ENCODE measurements at regions not wholly inside any gene's neighbourhood (a gene's known extent, or its start where the extent isn't known, plus 50 kb on each side); places are given as distances from the start of the nearest gene placed in this dataset.

DNA sequence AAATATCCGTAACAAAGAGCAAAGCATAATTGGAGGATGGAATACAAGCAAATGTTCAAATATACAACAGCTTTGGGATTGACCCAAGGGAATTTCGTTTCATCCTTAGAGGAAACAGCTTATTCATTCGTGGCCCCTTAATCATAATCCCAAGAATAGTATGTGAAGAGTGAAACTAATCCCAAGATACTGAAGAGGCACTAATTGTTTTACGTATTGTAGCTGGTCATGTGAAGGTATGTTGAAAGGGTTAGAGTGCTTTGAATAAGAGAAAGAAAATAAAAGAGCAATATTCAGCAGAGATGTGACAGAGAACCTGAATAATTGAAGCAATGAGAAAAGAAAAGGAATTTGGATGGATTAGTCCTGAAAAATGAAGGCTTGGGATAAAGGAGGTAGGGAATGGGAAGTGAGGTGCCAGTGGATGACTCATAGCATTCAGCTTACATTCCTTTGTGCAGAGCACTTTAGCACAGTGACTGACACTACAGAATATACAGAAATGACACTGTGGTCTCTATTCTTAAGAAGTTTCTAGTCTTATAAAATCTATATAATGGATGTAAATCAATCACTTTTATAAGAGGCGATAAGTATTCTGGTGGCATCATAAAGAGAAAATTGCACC, 221.9 kb downstream of the TLR4 start:
- no peak for DNase-seq (ENCODE audit: extremely low spot score)

DNA sequence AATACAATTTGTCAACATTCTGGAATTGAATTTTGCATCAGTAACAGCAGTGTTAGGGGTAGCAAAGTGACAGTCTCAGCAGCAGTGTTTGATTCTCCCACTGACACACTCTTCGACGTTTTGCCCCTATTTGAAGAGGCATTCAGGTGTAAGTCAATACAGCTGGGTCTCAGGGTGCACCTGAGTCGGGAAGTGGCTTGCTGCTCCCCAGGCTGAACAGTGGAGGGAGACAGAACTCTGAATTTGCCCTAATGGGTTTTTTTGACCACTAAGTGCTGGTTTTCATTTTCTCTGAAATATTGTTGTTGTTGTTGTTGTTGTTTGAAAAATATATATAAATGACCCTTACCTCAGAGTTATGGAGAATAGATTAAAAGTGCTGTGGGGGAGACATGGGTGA, 223.2 kb downstream of the TLR4 start:
- H3K9me3 ChIP-seq: no peaks in the 10 kb centered on the region
- H3K4me1 ChIP-seq: no peaks in the 10 kb centered on the region
- no peaks in the 10 kb centered on the region for H3K27me3 ChIP-seq
- WGBS: 54% methylated on average over 3 of the region's 3 CpGs
- DNase-seq (ENCODE audit: extremely low spot score): no peak
- no peaks in the 10 kb centered on the region for H3K36me3 ChIP-seq
- H3K4me3 ChIP-seq: no peak overlapping the region
- H3K27ac ChIP-seq (replicated peaks in 1 of 4): no peak overlapping the region
- TF ChIP-seq POLR2AphosphoS5 (IDR thresholded peaks at IDR 0.05) (no peak), POLR2A (IDR thresholded peaks at IDR 0.05; ENCODE audit: low read depth) (no peak), EP300 (IDR thresholded peaks at IDR 0.05) (no peak)
- TF ChIP-seq, protein P1, sequence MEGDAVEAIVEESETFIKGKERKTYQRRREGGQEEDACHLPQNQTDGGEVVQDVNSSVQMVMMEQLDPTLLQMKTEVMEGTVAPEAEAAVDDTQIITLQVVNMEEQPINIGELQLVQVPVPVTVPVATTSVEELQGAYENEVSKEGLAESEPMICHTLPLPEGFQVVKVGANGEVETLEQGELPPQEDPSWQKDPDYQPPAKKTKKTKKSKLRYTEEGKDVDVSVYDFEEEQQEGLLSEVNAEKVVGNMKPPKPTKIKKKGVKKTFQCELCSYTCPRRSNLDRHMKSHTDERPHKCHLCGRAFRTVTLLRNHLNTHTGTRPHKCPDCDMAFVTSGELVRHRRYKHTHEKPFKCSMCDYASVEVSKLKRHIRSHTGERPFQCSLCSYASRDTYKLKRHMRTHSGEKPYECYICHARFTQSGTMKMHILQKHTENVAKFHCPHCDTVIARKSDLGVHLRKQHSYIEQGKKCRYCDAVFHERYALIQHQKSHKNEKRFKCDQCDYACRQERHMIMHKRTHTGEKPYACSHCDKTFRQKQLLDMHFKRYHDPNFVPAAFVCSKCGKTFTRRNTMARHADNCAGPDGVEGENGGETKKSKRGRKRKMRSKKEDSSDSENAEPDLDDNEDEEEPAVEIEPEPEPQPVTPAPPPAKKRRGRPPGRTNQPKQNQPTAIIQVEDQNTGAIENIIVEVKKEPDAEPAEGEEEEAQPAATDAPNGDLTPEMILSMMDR (IDR thresholded peaks at IDR 0.05): no peak
- intact Hi-C loops (cut with DNase I): no loop called here

More for the DNA sequence above, 221.9 kb downstream of the TLR4 start:
- no peaks in the 10 kb centered on the region for H3K36me3 ChIP-seq
- H3K9me3 ChIP-seq: no peaks in the 10 kb centered on the region
- H3K27me3 ChIP-seq: no peaks in the 10 kb centered on the region
- 66% methylated on average over 5 of the region's 5 CpGs for WGBS
- no peaks in the 10 kb centered on the region for H3K4me1 ChIP-seq
- no peak overlapping the region for H3K4me3 ChIP-seq
- TF ChIP-seq POLR2AphosphoS5 (IDR thresholded peaks at IDR 0.05) (no peak), EP300 (IDR thresholded peaks at IDR 0.05) (no peak), POLR2A (IDR thresholded peaks at IDR 0.05; ENCODE audit: low read depth) (no peak)
- TF ChIP-seq, protein P1 (IDR thresholded peaks at IDR 0.05): no peak
- intact Hi-C loops (cut with DNase I): no loop called here
- no peak overlapping the region for H3K27ac ChIP-seq (replicated peaks in 1 of 4)

DNA sequence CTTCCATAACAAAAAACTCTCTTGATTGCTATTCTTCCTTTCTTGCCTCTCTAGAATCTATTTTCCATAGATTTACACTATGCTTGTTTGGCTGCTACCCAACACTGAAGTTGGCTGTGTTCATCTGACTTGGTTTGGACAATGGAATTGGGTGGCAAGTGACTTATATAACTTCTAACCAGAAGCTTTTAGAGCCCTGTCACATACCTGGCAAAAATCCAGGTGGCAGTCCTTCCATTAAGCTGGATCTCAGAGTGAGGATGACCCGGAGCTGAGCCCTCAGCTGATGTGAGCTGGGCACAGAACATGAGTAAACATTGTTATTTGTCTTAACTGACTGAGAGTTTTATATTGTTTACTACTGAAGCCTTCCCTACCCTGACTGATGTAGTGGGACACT, 225.7 kb downstream of the TLR4 start:
- WGBS: 29% methylated on average over 1 of the region's 1 CpG
- DNase-seq (ENCODE audit: extremely low spot score): no peak
- no peak overlapping the region for H3K27ac ChIP-seq (replicated peaks in 1 of 4)
- H3K27me3 ChIP-seq: no peaks in the 10 kb centered on the region
- no peaks in the 10 kb centered on the region for H3K9me3 ChIP-seq
- H3K36me3 ChIP-seq: no peaks in the 10 kb centered on the region
- no peaks in the 10 kb centered on the region for H3K4me1 ChIP-seq
- intact Hi-C loops (cut with DNase I): no loop called here
- H3K4me3 ChIP-seq: no peak overlapping the region
- no peak for TF ChIP-seq POLR2AphosphoS5 (IDR thresholded peaks at IDR 0.05)

DNA sequence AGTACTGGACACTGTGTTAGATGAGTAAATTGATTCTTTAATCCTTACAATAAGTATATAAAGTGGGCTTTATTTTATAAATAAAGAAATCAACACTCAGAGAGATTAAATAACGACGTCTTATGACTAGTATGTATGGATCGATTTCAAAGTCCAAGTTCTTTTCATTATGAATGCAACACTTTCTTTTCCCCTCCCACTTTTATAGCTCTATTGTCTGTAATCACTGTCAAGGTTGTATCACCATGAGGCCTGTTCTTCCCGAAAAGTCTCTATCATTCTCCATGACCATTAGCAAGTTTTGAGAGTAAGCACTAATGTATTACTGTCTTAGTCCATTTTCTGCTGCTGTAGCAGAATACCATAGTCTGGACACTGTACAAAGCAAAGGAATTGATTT, 228.4 kb downstream of the TLR4 start:
- 91% methylated on average over 4 of the region's 4 CpGs for WGBS
- H3K4me3 ChIP-seq: no peak overlapping the region
- intact Hi-C loops (cut with DNase I): no loop called here

GRCh38 chr9:117936185-117937130, 232.3 kb downstream of the TLR4 start:
- no peak overlapping the region for H3K27ac ChIP-seq (replicated peaks in 1 of 4)
- no peaks in the 10 kb centered on the region for H3K36me3 ChIP-seq
- intact Hi-C loops (cut with DNase I): no loop called here
- no peak overlapping the region for H3K4me3 ChIP-seq
- no peak for DNase-seq (ENCODE audit: extremely low spot score)
- TF ChIP-seq EP300 (IDR thresholded peaks at IDR 0.05) (no peak), POLR2AphosphoS5 (IDR thresholded peaks at IDR 0.05) (no peak), POLR2A (IDR thresholded peaks at IDR 0.05; ENCODE audit: low read depth) (no peak)
- TF ChIP-seq, protein P1 (IDR thresholded peaks at IDR 0.05): no peak
- H3K9me3 ChIP-seq: no peaks in the 10 kb centered on the region
- H3K27me3 ChIP-seq: no peaks in the 10 kb centered on the region
- WGBS: 66% methylated on average over 5 of the region's 5 CpGs
- no peaks in the 10 kb centered on the region for H3K4me1 ChIP-seq

More for the DNA sequence above, 228.4 kb downstream of the TLR4 start:
- Histone ChIP-seq H3K27ac (replicated peaks in 1 of 4) (no peak overlapping the region), H3K36me3 (no peaks in the 10 kb centered on the region), H3K27me3 (no peaks in the 10 kb centered on the region), H3K4me1 (no peaks in the 10 kb centered on the region), H3K9me3 (no peaks in the 10 kb centered on the region)
- no peak for TF ChIP-seq POLR2AphosphoS5 (IDR thresholded peaks at IDR 0.05)
- TF ChIP-seq POLR2A (IDR thresholded peaks at IDR 0.05; ENCODE audit: low read depth): no peak
- TF ChIP-seq, protein P1 (IDR thresholded peaks at IDR 0.05): no peak
- TF ChIP-seq EP300 (IDR thresholded peaks at IDR 0.05): no peak
- no peak for DNase-seq (ENCODE audit: extremely low spot score)

Data from esophagus muscularis mucosa (tissue), 4 donors.